Thoracic aorta (tissue), 2 donors: ENCODE measurements at regions not wholly inside any gene's neighbourhood (a gene's known extent, or its start where the extent isn't known, plus 50 kb on each side); places are given as distances from the start of the nearest gene placed in this dataset.

Experiments
- ATAC-seq: fragments of 150-250 bp; one replicate; pipeline ENCODE4 v1.8.0; 2017; ENCODE audit warnings: low read depth; ENCODE audit not compliant: insufficient number of reproducible peaks, low FRiP score
- DNase-seq: peaks from one replicate; pipeline ENCODE4 v3.0.0-alpha.2; 2020; ENCODE audit warnings: low spot score
- H3K27ac ChIP-seq, 2 donors: fragments of 200-600 bp; sonication (generic); 1 replicate in 1 of 2; 2 replicates in 1 of 2; pipeline ENCODE4 v1.5.1; 2016; ENCODE audit warnings: mild to moderate bottlenecking in 2 of 2, moderate library complexity in 2 of 2
- H3K27me3 ChIP-seq: fragments of 200-600 bp; sonication (generic); replicated peaks from 2 replicates; pipeline ENCODE4 v1.6.0; 2016; ENCODE audit warnings: mild to moderate bottlenecking; ENCODE audit not compliant: insufficient read depth
- H3K36me3 ChIP-seq: fragments of 200-600 bp; sonication (generic); one replicate; pipeline ENCODE4 v1.5.1; 2016
- H3K4me1 ChIP-seq, 2 donors: fragments of 200-600 bp; sonication (generic); 1 replicate in 1 of 2; 2 replicates in 1 of 2; pipeline versions ENCODE4 v1.5.1 to v1.6.0; 2016; ENCODE audit warnings: low read depth in 2 of 2, mild to moderate bottlenecking in 1 of 2; ENCODE audit not compliant: control insufficient read depth in 1 of 2
- H3K4me3 ChIP-seq: fragments of 200-600 bp; sonication (generic); 2 replicates; pipeline ENCODE4 v1.5.1; 2016; ENCODE audit warnings: mild to moderate bottlenecking
- H3K9me3 ChIP-seq: fragments of 200-600 bp; sonication (generic); 2 replicates; pipeline ENCODE4 v1.5.1; 2016
- CTCF ChIP-seq: fragments of 200-600 bp; sonication (generic); IDR thresholded peaks from one replicate; pipeline ENCODE4 v1.5.1; 2019; ENCODE audit warnings: antibody characterized with exemption

DNA sequence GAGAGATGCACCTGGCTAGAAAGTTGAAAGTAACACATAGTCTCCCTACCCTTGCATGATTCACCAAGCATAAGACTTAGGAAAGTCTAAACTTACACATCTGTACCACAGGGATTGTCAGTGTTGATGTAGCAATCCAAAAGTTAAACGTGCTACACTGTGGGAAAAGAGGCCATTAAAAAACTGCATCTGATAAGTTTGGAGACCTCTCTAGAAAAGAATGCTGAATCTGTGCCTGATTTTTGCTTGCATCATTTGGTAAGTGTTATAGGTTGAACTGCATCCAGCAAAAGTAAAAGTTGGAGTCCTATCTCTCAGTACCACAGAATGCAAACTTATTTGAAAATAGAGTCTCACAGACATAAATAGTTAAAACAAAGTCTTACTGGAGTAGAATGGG, 126.6 kb downstream of the SLC6A15 start:
- no peak overlapping the region for H3K4me3 ChIP-seq
- no peaks in the 10 kb centered on the region for H3K36me3 ChIP-seq
- H3K27me3 ChIP-seq = no peaks in the 10 kb centered on the region
- ATAC-seq (no peak), DNase-seq (no peak)
- no peak for TF ChIP-seq CTCF
- no peaks in the 10 kb centered on the region for H3K9me3 ChIP-seq
- no peaks in the 10 kb centered on the region for H3K4me1 ChIP-seq
- no peak overlapping the region for H3K27ac ChIP-seq

DNA sequence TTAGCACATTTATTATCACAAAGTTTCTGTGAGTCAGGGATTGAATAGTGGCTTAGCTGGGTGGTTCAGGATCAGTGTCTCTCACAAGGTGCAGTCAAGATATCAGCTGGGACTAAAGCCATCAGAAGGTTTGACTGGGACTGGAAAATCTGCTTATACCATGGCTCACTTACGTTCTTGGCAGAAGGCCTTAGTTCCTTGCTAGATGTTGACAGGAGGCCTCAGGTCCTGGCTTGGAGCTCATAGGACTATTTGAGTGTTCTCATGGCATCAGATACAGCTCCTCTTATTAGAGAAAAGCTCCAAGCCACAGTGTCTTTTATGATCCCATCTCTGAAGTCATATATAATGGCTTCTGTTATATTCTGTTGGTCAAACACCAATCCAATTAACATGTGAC, 127.3 kb downstream of the SLC6A15 start:
- no peaks in the 10 kb centered on the region for H3K36me3 ChIP-seq
- no peak for DNase-seq
- H3K4me3 ChIP-seq = no peak overlapping the region
- no peak for ATAC-seq
- no peaks in the 10 kb centered on the region for H3K4me1 ChIP-seq
- H3K9me3 ChIP-seq = no peaks in the 10 kb centered on the region
- H3K27ac ChIP-seq = no peak overlapping the region
- H3K27me3 ChIP-seq = no peaks in the 10 kb centered on the region
- TF ChIP-seq CTCF = no peak

GRCh38 chr12:84779169-84779568, 133.4 kb downstream of the SLC6A15 start:
- Histone ChIP-seq H3K4me3 (no peak overlapping the region), H3K4me1 (no peaks in the 10 kb centered on the region), H3K9me3 (no peaks in the 10 kb centered on the region), H3K27ac (no peak overlapping the region), H3K27me3 (no peaks in the 10 kb centered on the region), H3K36me3 (no peaks in the 10 kb centered on the region)
- no peak for TF ChIP-seq CTCF
- DNase-seq (no peak), ATAC-seq (no peak)

GRCh38 chr12:84772281-84772680, 140.3 kb downstream of the SLC6A15 start:
- Histone ChIP-seq H3K27ac (no peak overlapping the region), H3K4me3 (no peak overlapping the region), H3K9me3 (no peaks in the 10 kb centered on the region), H3K27me3 (no peaks in the 10 kb centered on the region), H3K36me3 (no peaks in the 10 kb centered on the region), H3K4me1 (no peaks in the 10 kb centered on the region)
- DNase-seq (no peak), ATAC-seq (no peak)
- no peak for TF ChIP-seq CTCF

DNA sequence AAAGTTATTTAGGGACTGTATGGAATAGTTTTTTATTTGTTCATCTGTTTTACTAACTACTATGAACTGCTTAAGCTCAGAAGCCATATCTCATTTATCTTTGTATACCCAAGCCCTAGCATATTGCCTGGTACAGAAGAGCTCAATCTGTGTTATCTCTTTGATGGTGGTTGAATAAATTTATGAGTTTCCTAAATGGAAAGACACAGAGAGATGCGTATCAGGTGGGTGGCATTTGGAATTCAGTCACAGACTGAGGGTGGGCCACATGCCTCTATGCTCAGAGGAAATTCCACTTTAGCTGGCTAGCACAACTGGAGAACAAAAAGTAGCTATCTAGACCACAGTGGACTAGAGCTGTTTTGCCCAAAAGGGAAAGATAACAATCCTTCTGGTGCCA, 145.5 kb downstream of the SLC6A15 start:
- no peak for TF ChIP-seq CTCF
- DNase-seq = no peak
- no peak overlapping the region for H3K4me3 ChIP-seq
- H3K9me3 ChIP-seq = no peaks in the 10 kb centered on the region
- H3K27me3 ChIP-seq = no peaks in the 10 kb centered on the region
- no peak for ATAC-seq
- H3K36me3 ChIP-seq = no peaks in the 10 kb centered on the region
- no peaks in the 10 kb centered on the region for H3K4me1 ChIP-seq
- no peak overlapping the region for H3K27ac ChIP-seq
